ENCODE measurements at regions not wholly inside any gene's neighbourhood (a gene's known extent, or its start where the extent isn't known, plus 50 kb on each side); places are given as distances from the start of the nearest gene placed in this dataset.

DNA sequence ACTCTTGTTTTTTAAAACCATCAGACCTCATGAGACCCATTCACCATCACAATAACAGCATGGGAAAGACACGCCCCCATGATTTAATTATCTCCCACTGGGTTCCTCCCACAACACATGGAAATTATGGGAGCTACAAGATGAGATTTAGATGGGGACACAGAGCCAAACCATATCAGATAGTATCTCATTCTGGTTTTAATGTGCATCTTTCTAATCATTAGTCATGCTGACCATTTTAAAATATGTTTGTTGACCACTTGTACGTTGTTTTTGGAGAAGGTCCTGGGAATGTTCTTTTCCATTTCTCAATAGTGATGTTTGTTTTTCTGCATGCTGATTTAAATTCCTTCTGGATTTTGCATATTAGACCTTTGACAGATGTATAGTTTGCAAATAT, 119.0 kb downstream of the RTL3 start:
- TF ChIP-seq, protein P1, sequence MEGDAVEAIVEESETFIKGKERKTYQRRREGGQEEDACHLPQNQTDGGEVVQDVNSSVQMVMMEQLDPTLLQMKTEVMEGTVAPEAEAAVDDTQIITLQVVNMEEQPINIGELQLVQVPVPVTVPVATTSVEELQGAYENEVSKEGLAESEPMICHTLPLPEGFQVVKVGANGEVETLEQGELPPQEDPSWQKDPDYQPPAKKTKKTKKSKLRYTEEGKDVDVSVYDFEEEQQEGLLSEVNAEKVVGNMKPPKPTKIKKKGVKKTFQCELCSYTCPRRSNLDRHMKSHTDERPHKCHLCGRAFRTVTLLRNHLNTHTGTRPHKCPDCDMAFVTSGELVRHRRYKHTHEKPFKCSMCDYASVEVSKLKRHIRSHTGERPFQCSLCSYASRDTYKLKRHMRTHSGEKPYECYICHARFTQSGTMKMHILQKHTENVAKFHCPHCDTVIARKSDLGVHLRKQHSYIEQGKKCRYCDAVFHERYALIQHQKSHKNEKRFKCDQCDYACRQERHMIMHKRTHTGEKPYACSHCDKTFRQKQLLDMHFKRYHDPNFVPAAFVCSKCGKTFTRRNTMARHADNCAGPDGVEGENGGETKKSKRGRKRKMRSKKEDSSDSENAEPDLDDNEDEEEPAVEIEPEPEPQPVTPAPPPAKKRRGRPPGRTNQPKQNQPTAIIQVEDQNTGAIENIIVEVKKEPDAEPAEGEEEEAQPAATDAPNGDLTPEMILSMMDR (IDR thresholded peaks at IDR 0.05) = no peak
- no peak for TF ChIP-seq POLR2AphosphoS5 (IDR thresholded peaks at IDR 0.05)
